HK-2 (cell line): ENCODE measurements at regions not wholly inside any gene's neighbourhood (a gene's known extent, or its start where the extent isn't known, plus 50 kb on each side); places are given as distances from the start of the nearest gene placed in this dataset.
"Not testable (repeated sequence)": the region's sequence is repeated elsewhere in the genome, so short reads cannot be mapped to it uniquely, and the experiment has no call there.

Experiments used
- DNase-seq: peaks from one replicate; pipeline ENCODE4 v3.0.0-alpha.2; 2018; ENCODE audit not compliant: unreplicated experiment

- DNase-seq = no peak
Observed at GRCh38 chr20:29419378-29419777, 1838.1 kb upstream of the DEFB115 start.

GRCh38 chr20:29427201-29428060 is 1830.0 kb upstream of the DEFB115 start:
- DNase-seq = no peak

- no peak for DNase-seq
Observed at GRCh38 chr20:29430531-29430930, 1826.9 kb upstream of the DEFB115 start.

- DNase-seq = not testable (repeated sequence)
Observed at GRCh38 chr20:29440721-29441120, 1816.7 kb upstream of the DEFB115 start.

GRCh38 chr20:29443206-29443781 is 1814.2 kb upstream of the DEFB115 start:
- DNase-seq = peak; percentile 11

GRCh38 chr20:29443819-29444218 is 1813.6 kb upstream of the DEFB115 start:
- DNase-seq = no peak

GRCh38 chr20:29445050-29445907 is 1812.2 kb upstream of the DEFB115 start:
- DNase-seq = not testable (repeated sequence)

- not testable (repeated sequence) for DNase-seq
Observed at GRCh38 chr20:29447517-29448484, 1809.7 kb upstream of the DEFB115 start.

- DNase-seq = no peak
Observed at GRCh38 chr20:29448806-29449470, 1808.5 kb upstream of the DEFB115 start.

- DNase-seq = no peak
Observed at GRCh38 chr20:29452186-29452585, 1805.3 kb upstream of the DEFB115 start.

GRCh38 chr20:29456987-29457693 is 1800.3 kb upstream of the DEFB115 start:
- not testable (repeated sequence) for DNase-seq

GRCh38 chr20:29472606-29473005 is 1784.9 kb upstream of the DEFB115 start:
- DNase-seq = no peak

- DNase-seq = not testable (repeated sequence)
Observed at GRCh38 chr20:29492840-29493239, 1764.6 kb upstream of the DEFB115 start.

- not testable (repeated sequence) for DNase-seq
Observed at GRCh38 chr20:29496767-29497166, 1760.7 kb upstream of the DEFB115 start.

- no peak for DNase-seq
Observed at GRCh38 chr20:29497261-29497671, 1760.2 kb upstream of the DEFB115 start.

GRCh38 chr20:29497684-29498083 is 1759.8 kb upstream of the DEFB115 start:
- DNase-seq = not testable (repeated sequence)

GRCh38 chr20:29500738-29501137 is 1756.7 kb upstream of the DEFB115 start:
- not testable (repeated sequence) for DNase-seq

GRCh38 chr20:29514634-29515033 is 1742.8 kb upstream of the DEFB115 start:
- not testable (repeated sequence) for DNase-seq

- not testable (repeated sequence) for DNase-seq
Observed at GRCh38 chr20:29516847-29517246, 1740.6 kb upstream of the DEFB115 start.
